ENCODE measurements at regions not wholly inside any gene's neighbourhood (a gene's known extent, or its start where the extent isn't known, plus 50 kb on each side); places are given as distances from the start of the nearest gene placed in this dataset.

GRCh38 chr9:31807574-31808256 lies 576.7 kb upstream of the ACO1 start:
- Histone ChIP-seq H3K9me3 (no peaks in the 10 kb centered on the region), H3K27ac (no peak overlapping the region), H3K27me3 (no peaks in the 10 kb centered on the region), H3K4me1 (no peaks in the 10 kb centered on the region), H3K4me3 (no peak overlapping the region), H3K36me3 (no peaks in the 10 kb centered on the region)
- intact Hi-C loops (cut with DNase I), result no loop called here
- DNase-seq (ENCODE audit: low spot score in 2 of 2), result no peak
- TF ChIP-seq CTCF (IDR thresholded peaks at IDR 0.05), result no peak

DNA sequence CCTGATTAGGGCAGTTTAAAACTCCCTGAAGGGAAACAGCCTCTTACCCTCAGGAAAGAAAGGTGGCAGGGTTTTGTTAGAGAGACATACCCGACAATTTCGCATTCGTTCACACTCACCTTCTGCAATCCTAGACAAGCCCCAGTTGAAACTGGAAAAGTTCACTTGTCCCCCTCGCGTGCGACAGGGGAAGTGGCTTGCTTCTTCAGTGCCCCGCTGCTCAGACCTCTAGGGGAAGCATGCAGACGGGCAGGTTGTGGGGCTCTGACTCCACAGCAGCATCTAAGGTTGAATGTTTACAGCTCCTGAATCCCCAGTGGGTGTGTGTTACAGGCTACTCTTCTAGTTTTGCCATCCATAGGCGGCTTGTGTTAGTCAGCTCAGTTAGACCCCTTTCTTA lies 575.7 kb upstream of the ACO1 start:
- H3K27me3 ChIP-seq, result no peaks in the 10 kb centered on the region
- no peaks in the 10 kb centered on the region for H3K4me1 ChIP-seq
- no peak for TF ChIP-seq CTCF (IDR thresholded peaks at IDR 0.05)
- H3K4me3 ChIP-seq, result no peak overlapping the region
- no peaks in the 10 kb centered on the region for H3K36me3 ChIP-seq
- no peaks in the 10 kb centered on the region for H3K9me3 ChIP-seq
- no peak overlapping the region for H3K27ac ChIP-seq
- no peak for DNase-seq (ENCODE audit: low spot score in 2 of 2)
- intact Hi-C loops (cut with DNase I), result no loop called here

DNA sequence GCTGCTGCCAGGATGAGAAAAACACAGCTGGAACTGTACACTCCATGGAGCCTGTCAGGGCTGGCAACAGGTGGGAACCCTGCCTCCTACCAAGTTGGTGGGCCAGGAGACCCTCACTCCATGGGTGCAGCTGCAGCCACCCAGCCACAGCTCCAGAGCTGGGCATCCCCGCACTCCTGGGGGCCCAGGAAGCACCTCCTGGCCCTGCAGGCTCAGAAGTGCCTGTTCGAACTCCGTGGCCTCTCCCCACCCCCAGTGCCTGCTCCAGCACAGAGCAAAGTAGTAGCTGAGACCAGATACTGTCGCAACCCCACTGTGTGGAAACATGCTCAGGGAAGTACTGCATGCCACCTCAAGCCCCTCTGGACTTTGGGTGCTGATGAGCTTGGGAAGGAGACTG lies 564.0 kb upstream of the ACO1 start:
- Histone ChIP-seq H3K9me3 (no peaks in the 10 kb centered on the region), H3K36me3 (no peaks in the 10 kb centered on the region), H3K27me3 (no peaks in the 10 kb centered on the region), H3K4me3 (no peak overlapping the region), H3K27ac (no peak overlapping the region), H3K4me1 (no peaks in the 10 kb centered on the region)
- TF ChIP-seq CTCF (IDR thresholded peaks at IDR 0.05), result no peak
- DNase-seq (ENCODE audit: low spot score in 2 of 2), result no peak
- intact Hi-C loops (cut with DNase I), result no loop called here

DNA sequence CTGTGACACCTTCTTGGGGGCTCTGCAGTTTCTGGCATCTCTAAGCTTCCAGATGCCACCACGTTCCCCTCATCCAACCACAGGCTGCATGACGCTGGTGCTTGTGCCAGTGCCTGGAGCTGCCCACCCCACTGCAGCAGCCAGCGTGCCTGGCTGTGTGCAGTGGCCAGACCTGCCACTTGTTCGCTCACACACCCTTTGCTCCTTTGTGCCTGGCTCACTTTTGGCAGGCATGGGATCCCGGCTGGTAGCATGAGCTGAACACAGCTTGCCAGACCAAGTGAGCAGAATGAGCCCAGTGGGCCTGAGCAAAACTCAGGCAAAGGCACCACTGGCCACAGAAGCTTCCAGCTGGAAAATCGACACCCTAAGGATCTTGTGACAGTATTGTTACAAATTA lies 562.9 kb upstream of the ACO1 start:
- TF ChIP-seq CTCF (IDR thresholded peaks at IDR 0.05), result no peak
- Histone ChIP-seq H3K27me3 (no peaks in the 10 kb centered on the region), H3K4me1 (no peaks in the 10 kb centered on the region), H3K9me3 (no peaks in the 10 kb centered on the region), H3K27ac (no peak overlapping the region), H3K4me3 (no peak overlapping the region), H3K36me3 (no peaks in the 10 kb centered on the region)
- intact Hi-C loops (cut with DNase I), result no loop called here
- DNase-seq (ENCODE audit: low spot score in 2 of 2), result no peak

DNA sequence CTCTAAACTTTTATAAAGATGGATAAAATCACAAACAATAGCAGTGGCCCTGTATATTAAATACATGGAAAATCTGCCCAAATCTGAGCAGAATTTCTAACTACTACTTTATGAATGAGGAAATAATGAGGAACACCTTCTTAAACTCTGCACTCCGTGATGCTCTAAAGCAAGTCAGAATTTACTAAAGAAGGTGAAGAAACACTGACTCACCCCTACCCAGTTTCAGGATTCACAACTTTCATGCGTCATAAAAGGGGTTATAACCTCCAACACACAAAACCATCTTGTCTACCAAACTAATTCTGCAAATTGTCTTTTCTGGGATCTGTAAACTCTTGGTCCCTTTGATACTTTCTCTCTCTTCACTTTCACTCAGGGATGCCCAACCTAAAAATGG lies 561.1 kb upstream of the ACO1 start:
- H3K4me3 ChIP-seq, result no peak overlapping the region
- H3K36me3 ChIP-seq, result no peaks in the 10 kb centered on the region
- intact Hi-C loops (cut with DNase I), result no loop called here
- H3K27ac ChIP-seq, result no peak overlapping the region
- H3K27me3 ChIP-seq, result no peaks in the 10 kb centered on the region
- H3K4me1 ChIP-seq, result no peaks in the 10 kb centered on the region
- H3K9me3 ChIP-seq, result no peaks in the 10 kb centered on the region
- no peak for DNase-seq (ENCODE audit: low spot score in 2 of 2)
- no peak for TF ChIP-seq CTCF (IDR thresholded peaks at IDR 0.05)

DNA sequence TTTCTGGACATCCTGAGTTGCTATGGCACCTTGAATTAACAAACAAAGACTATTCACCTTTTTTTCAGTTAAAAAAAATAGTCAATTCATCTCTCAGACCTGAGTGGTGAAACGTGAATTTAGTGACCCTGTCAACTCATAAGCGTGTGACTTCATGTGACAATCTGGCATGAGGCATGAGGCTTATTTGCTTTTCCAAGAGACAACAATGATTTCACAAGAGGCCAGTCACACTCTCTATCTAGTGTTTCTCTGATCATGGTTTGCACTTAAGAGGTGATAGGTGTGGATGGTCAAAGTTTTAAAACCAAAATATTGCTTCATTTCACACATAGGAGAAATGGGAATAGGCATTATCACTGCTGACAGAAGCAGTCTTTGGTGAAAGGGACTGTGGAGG lies 559.6 kb upstream of the ACO1 start:
- Histone ChIP-seq H3K4me1 (no peaks in the 10 kb centered on the region), H3K36me3 (no peaks in the 10 kb centered on the region), H3K4me3 (no peak overlapping the region), H3K9me3 (no peaks in the 10 kb centered on the region), H3K27me3 (no peaks in the 10 kb centered on the region), H3K27ac (no peak overlapping the region)
- no peak for TF ChIP-seq CTCF (IDR thresholded peaks at IDR 0.05)
- intact Hi-C loops (cut with DNase I), result no loop called here
- no peak for DNase-seq (ENCODE audit: low spot score in 2 of 2)

Data from ascending aorta (tissue), 2 donors.